ENCODE measurements at regions not wholly inside any gene's neighbourhood (a gene's known extent, or its start where the extent isn't known, plus 50 kb on each side); places are given as distances from the start of the nearest gene placed in this dataset.

DNA sequence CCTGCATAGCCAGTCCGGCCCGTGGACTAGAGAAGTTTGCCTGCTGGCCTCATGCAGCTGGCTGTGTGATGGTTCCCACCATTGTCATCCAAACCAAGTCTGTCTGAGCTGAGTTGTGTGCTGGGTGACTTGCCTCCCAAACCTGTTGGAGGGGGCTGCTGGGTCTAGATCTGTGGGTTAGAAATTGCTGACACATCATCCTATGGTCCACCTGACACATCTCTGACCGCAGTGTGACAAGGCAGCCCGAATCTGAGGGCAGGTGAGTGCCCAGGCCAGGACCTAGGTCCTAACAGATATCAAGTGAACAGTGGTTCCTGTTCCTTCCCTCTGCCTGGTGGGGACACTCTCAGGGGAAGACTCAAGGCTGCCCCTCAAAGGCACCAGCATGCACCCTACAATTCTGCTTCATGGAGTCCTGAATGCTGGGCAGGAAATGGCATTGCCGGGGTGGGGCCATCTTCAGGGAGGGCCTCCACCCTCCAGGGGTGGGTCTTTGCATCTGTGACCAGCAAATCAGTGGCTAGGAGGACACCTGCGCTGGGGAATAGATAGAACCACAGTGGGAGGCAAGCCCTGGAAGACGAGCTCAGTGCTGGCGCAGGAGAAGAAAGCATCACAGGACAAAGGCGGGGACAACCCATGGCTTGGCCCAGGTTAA, 117.9 kb upstream of the ID2 start:
- no peaks in the 10 kb centered on the region for H3K9me3 ChIP-seq
- H3K4me1 ChIP-seq (ENCODE audit: control insufficient read depth in 1 of 2, insufficient read depth in 1 of 2, low read depth in 1 of 2, low read length in 1 of 2): no peaks in the 10 kb centered on the region
- H3K36me3 ChIP-seq: no peaks in the 10 kb centered on the region
- no peak overlapping the region for H3K27ac ChIP-seq
- H3K4me3 ChIP-seq (ENCODE audit: low read depth in 1 of 2, low read length in 1 of 2): no peak overlapping the region
- no peaks in the 10 kb centered on the region for H3K27me3 ChIP-seq
- TF ChIP-seq, protein P1, sequence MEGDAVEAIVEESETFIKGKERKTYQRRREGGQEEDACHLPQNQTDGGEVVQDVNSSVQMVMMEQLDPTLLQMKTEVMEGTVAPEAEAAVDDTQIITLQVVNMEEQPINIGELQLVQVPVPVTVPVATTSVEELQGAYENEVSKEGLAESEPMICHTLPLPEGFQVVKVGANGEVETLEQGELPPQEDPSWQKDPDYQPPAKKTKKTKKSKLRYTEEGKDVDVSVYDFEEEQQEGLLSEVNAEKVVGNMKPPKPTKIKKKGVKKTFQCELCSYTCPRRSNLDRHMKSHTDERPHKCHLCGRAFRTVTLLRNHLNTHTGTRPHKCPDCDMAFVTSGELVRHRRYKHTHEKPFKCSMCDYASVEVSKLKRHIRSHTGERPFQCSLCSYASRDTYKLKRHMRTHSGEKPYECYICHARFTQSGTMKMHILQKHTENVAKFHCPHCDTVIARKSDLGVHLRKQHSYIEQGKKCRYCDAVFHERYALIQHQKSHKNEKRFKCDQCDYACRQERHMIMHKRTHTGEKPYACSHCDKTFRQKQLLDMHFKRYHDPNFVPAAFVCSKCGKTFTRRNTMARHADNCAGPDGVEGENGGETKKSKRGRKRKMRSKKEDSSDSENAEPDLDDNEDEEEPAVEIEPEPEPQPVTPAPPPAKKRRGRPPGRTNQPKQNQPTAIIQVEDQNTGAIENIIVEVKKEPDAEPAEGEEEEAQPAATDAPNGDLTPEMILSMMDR (IDR thresholded peaks at IDR 0.05): no peak

DNA sequence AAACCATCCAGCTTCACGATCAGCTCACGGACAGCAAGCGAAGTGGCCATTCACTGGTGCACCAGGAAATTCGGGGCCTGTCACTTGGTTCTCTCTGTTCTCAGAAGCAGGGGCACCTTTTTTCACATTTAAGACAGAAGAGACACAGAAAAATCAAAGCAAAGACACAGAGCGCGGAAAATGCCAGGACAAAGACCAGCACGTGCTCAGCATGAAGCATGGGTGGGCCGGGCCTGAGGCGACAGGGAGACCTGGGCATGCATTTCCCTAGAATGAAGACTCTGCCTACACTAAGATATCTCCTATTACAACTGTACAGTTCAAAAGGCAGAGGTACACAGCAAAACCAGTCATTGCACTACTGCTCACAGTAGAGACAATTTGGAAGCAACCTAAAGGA, 117.4 kb upstream of the ID2 start:
- TF ChIP-seq, protein P1 (IDR thresholded peaks at IDR 0.05): no peak
- H3K36me3 ChIP-seq: no peaks in the 10 kb centered on the region
- no peak overlapping the region for H3K4me3 ChIP-seq (ENCODE audit: low read depth in 1 of 2, low read length in 1 of 2)
- H3K27me3 ChIP-seq: no peaks in the 10 kb centered on the region
- H3K27ac ChIP-seq: no peak overlapping the region
- H3K9me3 ChIP-seq: no peaks in the 10 kb centered on the region
- H3K4me1 ChIP-seq (ENCODE audit: control insufficient read depth in 1 of 2, insufficient read depth in 1 of 2, low read depth in 1 of 2, low read length in 1 of 2): no peaks in the 10 kb centered on the region

DNA sequence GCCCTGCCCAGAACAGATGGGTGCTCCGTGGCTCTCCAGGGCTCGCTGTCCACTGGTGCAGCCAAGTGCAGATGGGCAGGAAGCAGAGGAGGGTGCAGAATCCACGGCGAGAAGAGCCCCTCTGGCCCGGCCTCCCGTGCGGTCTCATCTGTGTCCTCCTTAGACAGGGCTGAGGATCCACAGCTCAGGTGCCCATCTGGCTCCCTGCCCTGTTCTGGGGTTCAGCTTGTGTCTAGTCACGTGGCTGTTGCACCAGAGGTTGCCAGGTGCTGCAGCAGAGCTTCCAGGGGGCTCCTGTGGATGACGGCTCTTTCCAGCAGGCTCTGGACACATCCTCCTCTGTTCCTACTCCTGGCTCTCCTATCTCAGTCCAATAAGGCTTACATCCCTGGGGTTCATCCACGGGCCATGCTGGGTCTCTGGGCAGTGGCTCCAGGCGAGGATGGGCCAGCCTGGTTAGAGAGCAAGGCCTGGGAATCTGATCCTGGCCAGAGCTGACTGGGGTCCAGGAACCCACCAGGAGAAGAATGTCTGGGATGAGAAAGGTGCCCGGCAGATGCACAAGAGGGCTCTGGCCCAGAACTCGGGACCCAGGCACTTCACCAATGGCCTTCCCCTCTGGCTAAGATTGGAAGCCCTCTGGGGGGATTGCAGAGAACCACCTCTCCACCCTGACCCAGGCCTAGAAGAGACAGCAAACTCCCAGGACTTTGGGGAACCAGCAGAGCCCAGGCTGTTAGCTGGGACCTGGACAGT, 116.3 kb upstream of the ID2 start:
- Histone ChIP-seq H3K4me1 (ENCODE audit: control insufficient read depth in 1 of 2, insufficient read depth in 1 of 2, low read depth in 1 of 2, low read length in 1 of 2) (no peaks in the 10 kb centered on the region), H3K4me3 (ENCODE audit: low read depth in 1 of 2, low read length in 1 of 2) (no peak overlapping the region), H3K27me3 (no peaks in the 10 kb centered on the region), H3K27ac (no peak overlapping the region), H3K9me3 (no peaks in the 10 kb centered on the region), H3K36me3 (no peaks in the 10 kb centered on the region)
- TF ChIP-seq, protein P1 (IDR thresholded peaks at IDR 0.05): no peak

DNA sequence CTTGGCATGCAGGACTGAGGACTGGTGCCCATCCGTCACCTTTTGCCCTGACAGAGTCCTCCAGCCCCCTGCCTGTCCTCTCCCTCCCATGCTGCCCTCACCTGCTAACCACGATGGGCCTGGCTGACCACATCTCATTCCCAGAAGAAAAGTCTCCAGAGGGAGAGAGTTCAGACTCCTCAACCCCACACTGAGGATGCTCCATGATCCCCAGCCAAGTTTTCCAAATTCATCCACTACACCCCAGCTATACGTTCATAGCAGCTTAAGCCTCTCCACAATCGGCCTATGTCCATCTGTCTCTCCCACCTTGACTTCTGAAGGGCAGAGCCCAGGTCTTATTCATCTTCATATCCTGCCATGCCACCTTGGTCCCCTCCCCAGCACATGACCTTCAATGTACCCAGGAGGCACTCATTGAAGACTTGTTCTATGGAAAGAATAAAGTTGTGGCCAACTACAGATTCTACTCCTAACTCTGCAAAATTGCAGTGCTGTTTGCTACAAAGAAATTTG, 115.6 kb upstream of the ID2 start:
- no peaks in the 10 kb centered on the region for H3K9me3 ChIP-seq
- H3K36me3 ChIP-seq: no peaks in the 10 kb centered on the region
- no peak overlapping the region for H3K27ac ChIP-seq
- H3K4me3 ChIP-seq (ENCODE audit: low read depth in 1 of 2, low read length in 1 of 2): no peak overlapping the region
- no peaks in the 10 kb centered on the region for H3K27me3 ChIP-seq
- TF ChIP-seq, protein P1 (IDR thresholded peaks at IDR 0.05): no peak
- no peaks in the 10 kb centered on the region for H3K4me1 ChIP-seq (ENCODE audit: control insufficient read depth in 1 of 2, insufficient read depth in 1 of 2, low read depth in 1 of 2, low read length in 1 of 2)

DNA sequence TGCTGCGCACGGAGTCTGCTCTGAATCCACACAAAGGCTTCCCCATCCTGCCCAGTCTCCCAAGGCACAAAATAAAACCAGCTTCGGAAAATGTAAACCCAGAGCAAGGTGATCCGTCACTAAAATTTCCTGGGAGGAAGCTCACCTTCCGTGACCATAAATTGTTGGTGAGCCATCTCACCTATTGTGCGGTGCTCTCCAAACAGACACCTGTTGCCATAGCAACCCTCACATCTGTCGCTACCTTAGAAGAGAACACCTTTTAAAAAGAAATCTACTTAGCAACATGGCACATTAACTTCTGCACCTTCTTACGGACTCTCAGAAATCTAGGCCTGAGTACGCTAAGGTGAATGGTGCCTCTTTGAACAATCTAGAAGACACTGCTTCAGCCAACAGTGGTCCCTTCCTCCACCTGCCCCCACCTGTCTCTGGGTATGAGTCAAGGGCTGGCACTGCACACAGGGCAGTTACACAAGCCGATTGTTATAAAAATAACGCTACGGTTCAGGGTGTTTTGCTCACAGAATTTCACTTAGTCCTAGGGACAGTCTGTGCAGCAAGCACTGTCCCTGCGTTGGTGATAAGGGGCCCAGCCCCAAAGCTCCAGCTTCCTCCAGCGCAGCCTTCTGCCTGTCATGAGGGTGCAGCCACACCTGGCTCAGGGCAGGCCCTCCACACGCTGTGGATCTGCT, 114.9 kb upstream of the ID2 start:
- H3K27me3 ChIP-seq: no peaks in the 10 kb centered on the region
- H3K36me3 ChIP-seq: no peaks in the 10 kb centered on the region
- no peaks in the 10 kb centered on the region for H3K4me1 ChIP-seq (ENCODE audit: control insufficient read depth in 1 of 2, insufficient read depth in 1 of 2, low read depth in 1 of 2, low read length in 1 of 2)
- H3K27ac ChIP-seq: no peak overlapping the region
- H3K4me3 ChIP-seq (ENCODE audit: low read depth in 1 of 2, low read length in 1 of 2): no peak overlapping the region
- TF ChIP-seq, protein P1 (IDR thresholded peaks at IDR 0.05): no peak
- H3K9me3 ChIP-seq: no peaks in the 10 kb centered on the region
